ENCODE measurements at regions not wholly inside any gene's neighbourhood (a gene's known extent, or its start where the extent isn't known, plus 50 kb on each side); places are given as distances from the start of the nearest gene placed in this dataset.
A peak's percentile ranks its signal among the peaks of the same experiment; 100 is the strongest.

- TF ChIP-seq JUND (IDR thresholded peaks at IDR 0.05; ENCODE audit: low read depth): no peak
- DNase-seq (ENCODE audit: low read depth in 1 of 2, low spot score in 1 of 2): no peak
- in situ Hi-C loops (cut with HindIII; ENCODE audit: low pct_unique_long_range_greater_than_20kb, low sequenced_read_pairs): no loop called here
These were observed 1440.5 kb upstream of the SPRY2 start for GRCh38 chr13:81781471-81781870.

GRCh38 chr13:81779876-81780275 lies 1439.0 kb upstream of the SPRY2 start:
- in situ Hi-C loops (cut with HindIII; ENCODE audit: low pct_unique_long_range_greater_than_20kb, low sequenced_read_pairs): no loop called here
- no peak for TF ChIP-seq JUND (IDR thresholded peaks at IDR 0.05; ENCODE audit: low read depth)
- no peak for DNase-seq (ENCODE audit: low read depth in 1 of 2, low spot score in 1 of 2)

- no peak for DNase-seq (ENCODE audit: low read depth in 1 of 2, low spot score in 1 of 2)
- no peak for TF ChIP-seq JUND (IDR thresholded peaks at IDR 0.05; ENCODE audit: low read depth)
- in situ Hi-C loops (cut with HindIII; ENCODE audit: low pct_unique_long_range_greater_than_20kb, low sequenced_read_pairs): no loop called here
These were observed 1437.4 kb upstream of the SPRY2 start for GRCh38 chr13:81778350-81778749.

DNA sequence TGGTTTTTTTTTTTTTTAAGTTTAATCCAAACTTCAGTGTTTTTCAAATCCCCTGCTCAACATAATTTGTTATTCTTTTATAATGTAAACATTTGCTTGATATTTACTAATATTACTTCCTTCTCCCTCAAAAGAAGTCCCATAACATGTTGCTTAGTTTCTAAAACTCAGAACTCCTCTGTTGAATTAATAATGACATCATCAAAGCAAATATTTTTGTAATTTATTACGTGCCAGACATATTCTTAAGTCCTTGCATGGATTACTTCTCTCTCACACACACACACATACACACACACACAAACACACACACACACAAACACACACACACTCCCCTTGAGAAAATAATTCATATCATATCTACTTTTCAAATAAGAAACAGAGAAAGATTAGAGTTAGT lies 1432.3 kb upstream of the SPRY2 start:
- no peak for TF ChIP-seq JUND (IDR thresholded peaks at IDR 0.05; ENCODE audit: low read depth)
- in situ Hi-C loops (cut with HindIII; ENCODE audit: low pct_unique_long_range_greater_than_20kb, low sequenced_read_pairs): no loop called here
- no peak for DNase-seq (ENCODE audit: low read depth in 1 of 2, low spot score in 1 of 2)

DNA sequence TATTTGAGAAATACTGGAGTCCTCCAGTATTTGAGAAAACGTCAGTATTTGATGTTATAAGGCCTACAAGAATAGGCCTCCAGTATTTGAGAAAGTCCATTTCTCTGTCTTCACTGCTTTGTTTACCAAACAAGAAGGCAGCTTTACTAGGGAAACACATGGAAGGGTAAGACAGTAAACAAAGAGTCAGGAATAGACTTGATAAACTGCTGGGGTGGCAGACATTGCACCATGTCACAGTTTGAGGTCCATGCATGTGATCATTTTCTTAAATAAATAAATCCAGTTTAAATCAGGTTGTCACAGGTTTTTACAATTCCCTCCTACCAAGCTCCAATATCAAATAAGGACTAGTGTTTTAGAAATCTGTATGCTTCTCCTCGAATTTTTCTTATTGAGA lies 1431.0 kb upstream of the SPRY2 start:
- no peak for TF ChIP-seq JUND (IDR thresholded peaks at IDR 0.05; ENCODE audit: low read depth)
- no peak for DNase-seq (ENCODE audit: low read depth in 1 of 2, low spot score in 1 of 2)
- in situ Hi-C loops (cut with HindIII; ENCODE audit: low pct_unique_long_range_greater_than_20kb, low sequenced_read_pairs): no loop called here

GRCh38 chr13:81770868-81771505 lies 1430.1 kb upstream of the SPRY2 start:
- in situ Hi-C loops (cut with HindIII; ENCODE audit: low pct_unique_long_range_greater_than_20kb, low sequenced_read_pairs): no loop called here
- TF ChIP-seq JUND (IDR thresholded peaks at IDR 0.05; ENCODE audit: low read depth): no peak
- DNase-seq (ENCODE audit: low read depth in 1 of 2, low spot score in 1 of 2): no peak

DNA sequence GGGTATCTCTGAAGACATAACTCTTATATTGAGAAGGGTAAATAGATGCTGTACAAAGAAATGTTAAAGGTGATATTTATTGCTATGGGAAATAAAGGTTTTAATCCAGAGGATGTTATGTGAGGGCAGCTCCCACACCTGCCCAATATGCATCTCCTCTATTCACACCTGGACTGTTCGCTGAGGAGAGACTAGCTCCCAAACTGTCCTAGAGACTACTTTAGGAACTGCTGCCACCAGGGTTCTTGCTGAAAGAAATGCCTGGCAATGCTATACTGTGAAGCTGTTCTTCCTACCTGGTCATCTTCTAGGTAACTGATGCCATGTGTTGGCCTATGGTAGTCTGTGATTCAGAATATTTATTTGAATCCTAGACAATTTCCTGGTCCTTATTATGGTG lies 1421.5 kb upstream of the SPRY2 start:
- no peak for TF ChIP-seq JUND (IDR thresholded peaks at IDR 0.05; ENCODE audit: low read depth)
- in situ Hi-C loops (cut with HindIII; ENCODE audit: low pct_unique_long_range_greater_than_20kb, low sequenced_read_pairs): no loop called here
- DNase-seq (ENCODE audit: low read depth in 1 of 2, low spot score in 1 of 2): peak in 1 of 2 experiments; percentile 3

- in situ Hi-C loops (cut with HindIII; ENCODE audit: low pct_unique_long_range_greater_than_20kb, low sequenced_read_pairs): no loop called here
- TF ChIP-seq JUND (IDR thresholded peaks at IDR 0.05; ENCODE audit: low read depth): no peak
- DNase-seq (ENCODE audit: low read depth in 1 of 2, low spot score in 1 of 2): peak in 1 of 2 experiments; percentile 7
These were observed 1419.4 kb upstream of the SPRY2 start for GRCh38 chr13:81760316-81760715.

- no peak for TF ChIP-seq JUND (IDR thresholded peaks at IDR 0.05; ENCODE audit: low read depth)
- in situ Hi-C loops (cut with HindIII; ENCODE audit: low pct_unique_long_range_greater_than_20kb, low sequenced_read_pairs): no loop called here
- no peak for DNase-seq (ENCODE audit: low read depth in 1 of 2, low spot score in 1 of 2)
These were observed 1416.5 kb upstream of the SPRY2 start for GRCh38 chr13:81757348-81757970.

DNA sequence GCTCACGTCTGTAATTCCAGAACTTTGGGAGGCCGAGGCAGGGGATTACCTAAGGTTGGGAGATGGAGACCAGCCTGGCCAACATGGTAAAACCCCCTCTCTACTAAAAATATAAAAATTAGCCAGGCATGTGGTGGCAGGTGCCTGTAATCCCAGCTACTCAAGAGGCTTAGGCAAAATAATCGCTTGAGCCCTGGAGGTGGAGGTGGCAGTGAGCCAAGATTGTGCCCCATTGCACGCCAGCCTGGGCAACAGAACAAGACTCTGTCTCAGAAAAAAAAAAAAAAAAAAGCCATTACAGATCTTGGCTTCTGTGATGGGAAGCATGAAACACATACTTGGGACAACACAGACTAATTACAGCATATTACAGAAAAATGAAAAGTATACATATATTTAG lies 1404.5 kb upstream of the SPRY2 start:
- in situ Hi-C loops (cut with HindIII; ENCODE audit: low pct_unique_long_range_greater_than_20kb, low sequenced_read_pairs): no loop called here
- DNase-seq (ENCODE audit: low read depth in 1 of 2, low spot score in 1 of 2): no peak
- TF ChIP-seq JUND (IDR thresholded peaks at IDR 0.05; ENCODE audit: low read depth): no peak

GRCh38 chr13:81738364-81738763 lies 1397.4 kb upstream of the SPRY2 start:
- DNase-seq (ENCODE audit: low read depth in 1 of 2, low spot score in 1 of 2): no peak
- in situ Hi-C loops (cut with HindIII; ENCODE audit: low pct_unique_long_range_greater_than_20kb, low sequenced_read_pairs): no loop called here
- TF ChIP-seq JUND (IDR thresholded peaks at IDR 0.05; ENCODE audit: low read depth): no peak

GRCh38 chr13:81726037-81726726 lies 1385.3 kb upstream of the SPRY2 start:
- no peak for TF ChIP-seq JUND (IDR thresholded peaks at IDR 0.05; ENCODE audit: low read depth)
- in situ Hi-C loops (cut with HindIII; ENCODE audit: low pct_unique_long_range_greater_than_20kb, low sequenced_read_pairs): no loop called here
- peak in 1 of 2 experiments; percentile 10 for DNase-seq (ENCODE audit: low read depth in 1 of 2, low spot score in 1 of 2)

DNA sequence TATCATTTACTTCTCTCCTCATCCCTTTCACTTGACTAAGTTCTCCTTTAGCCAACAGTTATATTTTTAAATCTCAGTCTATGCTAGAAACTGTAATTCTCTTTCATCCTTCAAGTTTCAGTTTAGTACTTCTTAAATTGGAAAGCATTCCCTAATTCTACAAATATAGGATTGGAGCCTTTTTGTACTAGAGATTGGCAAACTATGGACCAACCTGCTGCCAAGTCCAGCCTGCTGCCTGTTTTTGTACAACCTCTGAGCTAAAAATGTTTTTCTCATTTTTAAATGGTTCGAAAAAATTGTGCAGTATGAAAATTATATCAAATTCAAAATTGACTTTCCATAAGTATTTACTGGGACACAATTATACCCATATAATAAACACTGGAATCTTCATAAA lies 1381.5 kb upstream of the SPRY2 start:
- TF ChIP-seq JUND (IDR thresholded peaks at IDR 0.05; ENCODE audit: low read depth): no peak
- DNase-seq (ENCODE audit: low read depth in 1 of 2, low spot score in 1 of 2): no peak
- in situ Hi-C loops (cut with HindIII; ENCODE audit: low pct_unique_long_range_greater_than_20kb, low sequenced_read_pairs): no loop called here

All from T47D (cell line).